ENCODE measurements at regions not wholly inside any gene's neighbourhood (a gene's known extent, or its start where the extent isn't known, plus 50 kb on each side); places are given as distances from the start of the nearest gene placed in this dataset.
A peak's percentile ranks its signal among the peaks of the same experiment; 100 is the strongest.

- Histone ChIP-seq H3K36me3 (ENCODE audit: control insufficient read depth, insufficient read depth, low read length, severe bottlenecking) (no peaks in the 10 kb centered on the region), H3K9ac (ENCODE audit: low read length) (no peak overlapping the region), H3K27me3 (replicated peaks; ENCODE audit: control insufficient read depth, insufficient read depth, low read length) (no peaks in the 10 kb centered on the region), H3K4me3 (ENCODE audit: low read length) (no peak overlapping the region), H3K9me3 (ENCODE audit: control insufficient read depth, low read length) (no peaks in the 10 kb centered on the region), H3K4me1 (ENCODE audit: control insufficient read depth, insufficient read depth, low read length) (peaks cover 32% of the 10 kb centered on the region)
- DNase-seq (ENCODE audit: low read depth) = peak; percentile 66
These were observed 494.0 kb downstream of the KIF20B start for GRCh38 chr10:90195288-90195840.

DNA sequence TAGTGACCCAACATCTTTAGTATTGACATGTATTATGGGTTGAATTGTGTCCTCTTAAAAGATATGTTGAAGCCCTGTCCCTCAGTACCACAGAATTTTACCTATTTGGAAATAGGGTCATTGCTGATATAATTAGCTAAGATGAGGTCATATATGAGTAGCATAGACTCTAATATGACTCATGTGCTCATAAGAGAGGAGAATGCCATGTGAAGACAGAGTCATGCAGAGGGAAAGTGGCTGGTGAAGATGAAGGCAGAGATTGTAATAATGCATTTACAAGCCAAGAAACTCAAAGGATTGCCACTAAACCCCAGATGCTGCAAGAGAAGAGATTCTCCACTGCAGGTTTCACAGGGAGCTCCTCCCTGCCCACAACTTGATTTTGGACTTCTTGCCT is 496.4 kb downstream of the KIF20B start:
- H3K9me3 ChIP-seq (ENCODE audit: control insufficient read depth, low read length) = no peaks in the 10 kb centered on the region
- DNase-seq (ENCODE audit: low read depth) = peak; percentile 47
- no peaks in the 10 kb centered on the region for H3K36me3 ChIP-seq (ENCODE audit: control insufficient read depth, insufficient read depth, low read length, severe bottlenecking)
- H3K9ac ChIP-seq (ENCODE audit: low read length) = no peak overlapping the region
- H3K4me3 ChIP-seq (ENCODE audit: low read length) = no peak overlapping the region
- no peaks in the 10 kb centered on the region for H3K27me3 ChIP-seq (replicated peaks; ENCODE audit: control insufficient read depth, insufficient read depth, low read length)
- H3K4me1 ChIP-seq (ENCODE audit: control insufficient read depth, insufficient read depth, low read length) = peaks cover 26% of the 10 kb centered on the region

DNA sequence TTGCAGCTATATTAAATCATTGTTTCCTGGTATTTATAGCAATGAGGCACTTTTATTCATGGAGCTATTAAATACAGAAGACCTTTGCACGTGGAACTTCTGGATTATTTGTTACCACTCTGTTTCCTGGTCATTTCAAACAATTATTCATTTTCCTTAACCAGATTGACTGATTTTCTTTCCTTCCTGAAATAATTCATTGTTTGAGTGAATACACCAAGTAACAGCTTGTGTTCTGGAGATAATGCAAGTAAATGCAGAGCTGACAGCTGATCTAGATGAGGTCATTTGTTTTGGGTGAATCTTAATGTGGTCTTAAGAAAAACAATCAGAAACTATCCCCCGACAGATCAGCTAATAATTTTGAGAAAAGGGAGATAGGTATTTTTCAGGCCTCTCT is 497.7 kb downstream of the KIF20B start:
- H3K36me3 ChIP-seq (ENCODE audit: control insufficient read depth, insufficient read depth, low read length, severe bottlenecking) = no peaks in the 10 kb centered on the region
- no peak for DNase-seq (ENCODE audit: low read depth)
- peaks cover 13% of the 10 kb centered on the region for H3K4me1 ChIP-seq (ENCODE audit: control insufficient read depth, insufficient read depth, low read length)
- H3K9ac ChIP-seq (ENCODE audit: low read length) = no peak overlapping the region
- H3K9me3 ChIP-seq (ENCODE audit: control insufficient read depth, low read length) = no peaks in the 10 kb centered on the region
- no peaks in the 10 kb centered on the region for H3K27me3 ChIP-seq (replicated peaks; ENCODE audit: control insufficient read depth, insufficient read depth, low read length)
- H3K4me3 ChIP-seq (ENCODE audit: low read length) = no peak overlapping the region

DNA sequence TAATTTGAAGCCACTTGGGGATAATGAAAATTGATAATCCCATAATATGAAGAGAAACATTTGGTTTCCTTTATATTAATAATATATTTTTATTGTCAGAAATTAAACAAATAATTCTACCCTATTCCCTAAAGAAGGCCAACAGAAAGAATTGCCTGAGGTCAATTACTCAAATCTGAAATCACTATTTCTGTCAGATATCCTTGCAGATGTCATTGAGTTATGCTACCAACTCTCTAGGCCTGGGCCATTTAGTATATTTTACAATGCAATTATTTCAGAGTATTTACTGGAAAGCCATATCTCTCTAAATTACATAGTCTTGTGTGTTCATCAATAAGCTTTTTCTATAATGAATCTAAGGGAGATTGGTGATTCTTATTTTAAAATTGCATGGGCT is 498.1 kb downstream of the KIF20B start:
- H3K36me3 ChIP-seq (ENCODE audit: control insufficient read depth, insufficient read depth, low read length, severe bottlenecking) = no peaks in the 10 kb centered on the region
- H3K4me3 ChIP-seq (ENCODE audit: low read length) = no peak overlapping the region
- no peak for DNase-seq (ENCODE audit: low read depth)
- H3K9ac ChIP-seq (ENCODE audit: low read length) = no peak overlapping the region
- H3K4me1 ChIP-seq (ENCODE audit: control insufficient read depth, insufficient read depth, low read length) = peaks cover 13% of the 10 kb centered on the region
- H3K27me3 ChIP-seq (replicated peaks; ENCODE audit: control insufficient read depth, insufficient read depth, low read length) = no peaks in the 10 kb centered on the region
- H3K9me3 ChIP-seq (ENCODE audit: control insufficient read depth, low read length) = no peaks in the 10 kb centered on the region

- no peaks in the 10 kb centered on the region for H3K36me3 ChIP-seq (ENCODE audit: control insufficient read depth, insufficient read depth, low read length, severe bottlenecking)
- peaks cover 12% of the 10 kb centered on the region for H3K4me1 ChIP-seq (ENCODE audit: control insufficient read depth, insufficient read depth, low read length)
- H3K4me3 ChIP-seq (ENCODE audit: low read length) = no peak overlapping the region
- no peaks in the 10 kb centered on the region for H3K27me3 ChIP-seq (replicated peaks; ENCODE audit: control insufficient read depth, insufficient read depth, low read length)
- H3K9ac ChIP-seq (ENCODE audit: low read length) = no peak overlapping the region
- no peaks in the 10 kb centered on the region for H3K9me3 ChIP-seq (ENCODE audit: control insufficient read depth, low read length)
- no peak for DNase-seq (ENCODE audit: low read depth)
These were observed 503.0 kb downstream of the KIF20B start for GRCh38 chr10:90204131-90204955.

DNA sequence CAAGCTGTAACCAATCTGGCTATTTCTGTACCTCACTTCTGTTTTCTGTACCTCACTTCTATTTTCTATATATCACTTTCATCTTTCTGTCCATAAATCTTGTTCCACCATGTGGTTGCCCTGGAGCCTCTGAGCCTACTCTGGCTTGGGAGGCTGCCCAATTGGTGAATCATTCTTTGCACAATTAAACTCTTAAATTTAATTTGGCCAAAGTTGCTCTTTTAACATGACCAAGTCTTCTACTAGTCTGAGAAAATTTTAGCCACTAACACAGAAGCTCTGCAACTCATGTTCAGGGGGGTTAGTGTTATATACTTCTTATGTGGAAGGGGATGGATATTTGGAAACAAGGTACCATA is 503.5 kb downstream of the KIF20B start:
- Histone ChIP-seq H3K9me3 (ENCODE audit: control insufficient read depth, low read length) (no peaks in the 10 kb centered on the region), H3K36me3 (ENCODE audit: control insufficient read depth, insufficient read depth, low read length, severe bottlenecking) (no peaks in the 10 kb centered on the region), H3K4me3 (ENCODE audit: low read length) (no peak overlapping the region), H3K4me1 (ENCODE audit: control insufficient read depth, insufficient read depth, low read length) (peaks cover 12% of the 10 kb centered on the region), H3K9ac (ENCODE audit: low read length) (no peak overlapping the region), H3K27me3 (replicated peaks; ENCODE audit: control insufficient read depth, insufficient read depth, low read length) (no peaks in the 10 kb centered on the region)
- peak; percentile 55 for DNase-seq (ENCODE audit: low read depth)

- Histone ChIP-seq H3K27me3 (replicated peaks; ENCODE audit: control insufficient read depth, insufficient read depth, low read length) (no peaks in the 10 kb centered on the region), H3K4me1 (ENCODE audit: control insufficient read depth, insufficient read depth, low read length) (peaks cover 12% of the 10 kb centered on the region), H3K9ac (ENCODE audit: low read length) (no peak overlapping the region), H3K4me3 (ENCODE audit: low read length) (no peak overlapping the region), H3K36me3 (ENCODE audit: control insufficient read depth, insufficient read depth, low read length, severe bottlenecking) (no peaks in the 10 kb centered on the region), H3K9me3 (ENCODE audit: control insufficient read depth, low read length) (no peaks in the 10 kb centered on the region)
- DNase-seq (ENCODE audit: low read depth) = no peak
These were observed 503.9 kb downstream of the KIF20B start for GRCh38 chr10:90205340-90205739.

DNA sequence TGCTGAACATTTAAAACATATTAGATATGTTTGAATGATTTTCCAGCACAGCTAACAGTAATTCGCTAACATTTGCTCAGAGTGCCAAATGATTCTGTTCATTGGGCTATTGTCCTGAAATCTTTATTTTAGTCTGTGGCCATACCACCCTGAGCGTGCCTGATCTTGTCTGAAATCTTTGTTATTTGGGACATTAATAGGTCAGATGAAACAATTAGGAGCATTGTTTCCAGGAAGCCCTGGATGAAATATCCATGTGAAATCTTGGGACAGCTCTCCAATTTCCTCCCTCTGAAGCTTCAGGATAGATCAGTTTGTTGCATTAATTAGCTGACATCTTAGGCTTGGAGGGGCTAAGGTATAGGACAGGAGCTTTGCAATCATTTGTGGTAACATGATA is 512.0 kb downstream of the KIF20B start:
- Histone ChIP-seq H3K27me3 (replicated peaks; ENCODE audit: control insufficient read depth, insufficient read depth, low read length) (no peaks in the 10 kb centered on the region), H3K4me3 (ENCODE audit: low read length) (no peak overlapping the region), H3K36me3 (ENCODE audit: control insufficient read depth, insufficient read depth, low read length, severe bottlenecking) (no peaks in the 10 kb centered on the region), H3K9ac (ENCODE audit: low read length) (no peak overlapping the region), H3K4me1 (ENCODE audit: control insufficient read depth, insufficient read depth, low read length) (no peaks in the 10 kb centered on the region), H3K9me3 (ENCODE audit: control insufficient read depth, low read length) (no peaks in the 10 kb centered on the region)
- DNase-seq (ENCODE audit: low read depth) = no peak

DNA sequence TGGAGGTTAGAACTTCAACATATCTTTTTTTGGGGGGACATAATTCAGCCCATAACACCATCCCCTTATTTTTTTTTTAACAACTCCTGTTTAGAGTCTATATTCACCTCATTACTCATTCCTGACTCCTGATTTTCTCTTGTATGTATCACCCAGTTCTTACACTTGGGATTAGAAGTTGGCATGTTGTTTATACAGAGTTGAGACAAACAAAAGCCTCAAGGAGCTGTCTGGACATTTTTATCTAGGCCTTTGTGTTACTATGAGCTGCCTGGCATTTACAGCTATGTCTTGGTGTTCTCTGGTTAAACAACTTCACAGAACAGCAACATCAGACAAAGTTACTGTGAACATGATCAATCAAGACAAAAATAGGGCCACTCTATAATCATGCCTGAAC is 517.5 kb downstream of the KIF20B start:
- Histone ChIP-seq H3K36me3 (ENCODE audit: control insufficient read depth, insufficient read depth, low read length, severe bottlenecking) (no peaks in the 10 kb centered on the region), H3K9ac (ENCODE audit: low read length) (no peak overlapping the region), H3K4me1 (ENCODE audit: control insufficient read depth, insufficient read depth, low read length) (peaks cover 16% of the 10 kb centered on the region), H3K27me3 (replicated peaks; ENCODE audit: control insufficient read depth, insufficient read depth, low read length) (no peaks in the 10 kb centered on the region), H3K4me3 (ENCODE audit: low read length) (no peak overlapping the region), H3K9me3 (ENCODE audit: control insufficient read depth, low read length) (no peaks in the 10 kb centered on the region)
- DNase-seq (ENCODE audit: low read depth) = no peak

DNA sequence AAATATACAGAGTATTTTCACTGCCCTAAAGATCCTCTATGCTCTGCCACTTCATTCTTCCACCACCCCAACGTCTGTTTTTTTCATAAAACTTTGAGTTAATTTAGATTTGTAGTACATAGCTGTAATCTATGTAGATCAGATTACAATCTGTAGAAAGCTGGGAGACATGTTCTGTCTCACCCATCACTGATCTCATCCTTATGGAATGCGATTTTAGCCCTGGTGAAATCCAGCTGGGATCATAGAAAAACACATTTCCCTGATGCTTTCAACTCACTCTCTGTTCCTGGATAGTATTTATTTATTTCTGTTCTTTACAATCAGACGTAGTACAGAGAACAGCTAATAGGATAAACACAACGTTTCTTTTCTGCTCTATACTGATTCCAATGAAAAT is 521.0 kb downstream of the KIF20B start:
- Histone ChIP-seq H3K9ac (ENCODE audit: low read length) (no peak overlapping the region), H3K27me3 (replicated peaks; ENCODE audit: control insufficient read depth, insufficient read depth, low read length) (no peaks in the 10 kb centered on the region), H3K4me3 (ENCODE audit: low read length) (no peak overlapping the region), H3K4me1 (ENCODE audit: control insufficient read depth, insufficient read depth, low read length) (peaks cover 37% of the 10 kb centered on the region), H3K9me3 (ENCODE audit: control insufficient read depth, low read length) (no peaks in the 10 kb centered on the region), H3K36me3 (ENCODE audit: control insufficient read depth, insufficient read depth, low read length, severe bottlenecking) (no peaks in the 10 kb centered on the region)
- DNase-seq (ENCODE audit: low read depth) = peak; percentile 86

GRCh38 chr10:90222939-90223338 is 521.5 kb downstream of the KIF20B start:
- DNase-seq (ENCODE audit: low read depth) = no peak
- Histone ChIP-seq H3K4me1 (ENCODE audit: control insufficient read depth, insufficient read depth, low read length) (peaks cover 37% of the 10 kb centered on the region), H3K36me3 (ENCODE audit: control insufficient read depth, insufficient read depth, low read length, severe bottlenecking) (no peaks in the 10 kb centered on the region), H3K27me3 (replicated peaks; ENCODE audit: control insufficient read depth, insufficient read depth, low read length) (no peaks in the 10 kb centered on the region), H3K4me3 (ENCODE audit: low read length) (no peak overlapping the region), H3K9ac (ENCODE audit: low read length) (no peak overlapping the region), H3K9me3 (ENCODE audit: control insufficient read depth, low read length) (no peaks in the 10 kb centered on the region)
